PC-3 (cell line): ENCODE measurements at regions not wholly inside any gene's neighbourhood (a gene's known extent, or its start where the extent isn't known, plus 50 kb on each side); places are given as distances from the start of the nearest gene placed in this dataset.

Source experiments
- CTCF ChIP-seq: fragments of 300-600 bp; sonication (generic); conservative IDR thresholded peaks from 2 replicates; pipeline ENCODE4 v1.5.1; 2017; ENCODE audit warnings: antibody characterized with exemption, low read depth, mild to moderate bottlenecking, low read length
- EZH2phosphoT487 ChIP-seq: fragments of 300-600 bp; sonication (generic); IDR thresholded peaks from 2 replicates; pipeline ENCODE4 v1.6.1; 2018; ENCODE audit warnings: mild to moderate bottlenecking, antibody characterized with exemption, low read length, borderline replicate concordance

GRCh38 chr6:164579035-164579434, 730.4 kb downstream of the C6orf118 start:
- TF ChIP-seq CTCF (no peak), EZH2phosphoT487 (no peak)
